Tongue (tissue), 1 donor: ENCODE measurements at regions not wholly inside any gene's neighbourhood (a gene's known extent, or its start where the extent isn't known, plus 50 kb on each side); places are given as distances from the start of the nearest gene placed in this dataset.
"Not testable (repeated sequence)": the region's sequence is repeated elsewhere in the genome, so short reads cannot be mapped to it uniquely, and the experiment has no call there.

Experiments used
- DNase-seq: peaks from one replicate; pipeline ENCODE4 v3.0.0-alpha.2; 2015

DNA sequence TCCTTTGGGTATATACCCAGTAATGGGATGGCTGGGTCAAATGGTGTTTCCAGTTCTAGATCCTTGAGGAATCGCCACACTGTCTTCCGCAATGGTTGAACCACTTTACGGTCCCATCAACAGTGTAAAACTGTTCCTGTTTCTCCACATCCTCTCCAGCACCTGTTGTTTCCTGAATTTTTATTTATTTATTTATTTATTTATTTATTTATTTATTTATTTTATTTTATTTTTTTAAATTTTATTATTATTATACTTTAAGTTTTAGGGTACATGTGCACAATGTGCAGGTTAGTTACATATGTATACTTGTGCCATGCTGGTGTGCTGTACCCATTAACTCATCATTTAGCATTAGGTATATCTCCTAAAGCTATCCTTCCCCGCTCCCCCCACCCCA, 456.0 kb downstream of the SEMA3D start:
- not testable (repeated sequence) for DNase-seq

DNA sequence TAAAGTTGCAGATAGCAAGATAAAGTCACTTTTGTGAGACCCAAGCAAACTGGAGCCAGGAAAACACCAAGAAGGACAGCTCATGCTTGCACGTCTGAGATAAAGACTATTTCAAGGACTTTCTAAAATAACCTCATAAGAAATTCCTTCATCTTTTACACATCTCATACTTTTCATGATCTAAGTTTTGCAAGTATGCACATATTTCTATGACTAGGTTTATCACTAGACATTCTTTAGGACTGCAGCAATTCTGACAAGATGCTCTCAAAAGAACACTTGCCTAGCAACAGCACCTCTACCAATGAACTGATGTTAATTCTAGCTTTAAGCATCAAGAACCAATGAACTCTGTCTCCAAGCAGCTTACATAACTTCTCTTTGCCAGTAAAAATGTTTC, 457.6 kb downstream of the SEMA3D start:
- no peak for DNase-seq

DNA sequence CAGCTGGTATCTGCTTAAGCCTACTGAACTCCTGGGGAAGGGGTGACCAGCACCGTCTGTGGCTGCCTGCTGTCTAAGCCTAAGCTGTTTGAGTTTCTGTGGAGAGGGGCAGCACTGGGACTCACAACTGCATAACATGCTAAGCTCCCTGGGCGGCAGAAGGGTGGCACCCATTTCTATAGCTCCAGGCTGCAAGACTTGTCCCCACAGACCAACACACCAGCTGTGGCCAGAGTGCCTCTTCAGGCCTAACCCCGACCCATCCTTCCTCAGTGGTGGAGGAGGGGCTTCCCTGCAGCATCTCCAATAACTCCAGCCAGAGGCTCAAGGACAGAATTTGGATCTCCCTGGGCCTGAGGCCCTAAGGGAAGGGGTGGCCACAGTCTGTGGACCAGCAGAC, 464.1 kb downstream of the SEMA3D start:
- no peak for DNase-seq

DNA sequence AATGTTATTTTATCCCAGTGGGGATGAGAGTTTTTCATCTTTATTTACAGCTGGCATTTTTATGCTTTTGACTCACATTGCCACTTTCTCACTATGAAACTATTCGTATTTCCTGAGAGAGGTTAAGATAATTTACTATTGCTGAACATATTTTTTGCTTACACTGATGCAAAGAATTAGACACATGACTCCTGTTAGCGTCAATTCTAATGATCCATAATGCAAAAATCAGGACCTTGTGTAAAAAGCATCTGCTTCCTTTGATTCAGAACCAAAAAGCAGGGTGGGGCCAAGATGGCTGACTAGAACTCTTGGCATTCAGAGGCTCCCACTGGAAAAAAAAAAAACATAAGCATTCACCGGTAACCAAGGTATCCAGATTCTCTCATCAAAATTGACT, 464.8 kb downstream of the SEMA3D start:
- DNase-seq = no peak

DNA sequence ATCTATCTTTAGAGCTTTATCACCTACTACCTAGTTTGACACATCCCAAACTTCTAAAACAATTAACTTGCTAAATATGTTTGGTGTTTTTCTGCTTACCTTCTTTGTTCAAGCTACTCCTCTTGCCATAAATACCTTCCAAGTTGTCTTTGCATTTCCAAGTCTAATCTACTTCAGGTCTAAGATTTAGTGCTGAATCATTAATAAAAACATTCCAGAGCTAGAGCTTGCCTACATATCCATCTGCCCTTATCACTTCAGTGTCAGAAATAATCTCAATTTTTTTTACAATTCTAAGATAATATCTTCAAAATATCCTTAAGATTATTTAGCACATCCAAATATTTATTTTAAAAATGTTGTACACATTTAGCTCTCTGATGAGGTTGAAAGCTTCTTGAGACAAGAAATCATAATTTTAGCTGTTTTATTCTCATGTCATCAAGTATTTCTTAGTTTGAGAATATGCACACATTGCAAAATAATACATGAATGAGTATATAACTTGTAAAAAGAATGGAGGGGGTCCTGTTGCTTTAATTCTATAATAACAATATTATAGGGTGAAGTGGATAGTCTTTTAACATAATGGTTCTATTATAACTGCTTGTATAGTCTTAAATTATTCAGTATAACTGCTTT, 466.3 kb downstream of the SEMA3D start:
- no peak for DNase-seq

DNA sequence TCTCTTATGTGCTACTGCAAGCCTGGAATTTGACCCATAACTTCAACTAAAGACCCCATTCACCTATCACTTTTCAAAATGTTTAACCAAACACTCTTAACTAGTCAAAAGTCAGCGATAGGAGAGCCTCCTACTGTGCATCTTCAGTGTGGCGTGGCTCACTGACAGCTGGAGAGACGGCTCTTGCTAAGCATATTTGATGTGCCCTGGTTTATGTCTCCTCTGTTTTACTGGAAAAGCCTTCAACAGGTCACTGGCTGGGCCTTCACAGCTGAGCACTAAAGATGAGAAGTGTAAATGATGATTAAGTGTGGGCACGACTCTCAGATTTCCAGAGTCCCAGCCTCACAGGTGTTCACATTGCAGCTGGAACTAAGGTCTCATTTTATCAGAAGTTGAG, 472.1 kb downstream of the SEMA3D start:
- DNase-seq = no peak

DNA sequence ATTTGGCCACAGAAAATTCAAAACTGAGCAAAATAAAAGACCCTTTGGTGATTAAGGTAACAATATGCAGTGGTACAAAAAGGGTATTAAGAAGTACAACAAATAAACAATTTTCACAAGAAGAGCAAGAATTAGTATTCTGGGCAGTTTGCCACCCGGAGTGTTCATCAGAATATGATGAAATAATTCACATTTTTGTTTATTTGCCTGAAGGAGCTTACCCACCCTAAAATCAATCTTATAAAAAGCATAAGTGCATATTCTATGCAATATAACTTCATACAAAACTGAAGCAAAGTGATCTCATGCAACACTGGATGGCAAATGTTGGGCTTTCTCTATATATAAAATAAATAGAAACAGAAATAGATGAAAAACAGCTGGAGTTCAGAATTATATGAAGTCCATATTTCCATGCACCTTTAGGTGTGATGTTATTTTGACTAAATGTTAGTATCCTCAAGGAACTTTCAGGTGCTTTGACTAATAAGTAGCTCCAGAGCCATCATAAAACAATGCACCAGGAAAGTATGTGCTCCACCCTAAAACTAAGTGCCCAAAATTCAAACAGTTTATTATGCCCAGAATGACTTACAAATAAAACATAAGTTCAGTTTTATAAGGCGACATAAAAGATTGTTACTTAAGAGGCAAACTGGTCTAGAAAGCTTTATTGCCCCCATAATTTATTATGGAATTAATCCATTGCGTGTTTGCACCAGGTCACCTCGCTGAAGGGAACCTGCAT, 474.3 kb downstream of the SEMA3D start:
- DNase-seq = no peak

DNA sequence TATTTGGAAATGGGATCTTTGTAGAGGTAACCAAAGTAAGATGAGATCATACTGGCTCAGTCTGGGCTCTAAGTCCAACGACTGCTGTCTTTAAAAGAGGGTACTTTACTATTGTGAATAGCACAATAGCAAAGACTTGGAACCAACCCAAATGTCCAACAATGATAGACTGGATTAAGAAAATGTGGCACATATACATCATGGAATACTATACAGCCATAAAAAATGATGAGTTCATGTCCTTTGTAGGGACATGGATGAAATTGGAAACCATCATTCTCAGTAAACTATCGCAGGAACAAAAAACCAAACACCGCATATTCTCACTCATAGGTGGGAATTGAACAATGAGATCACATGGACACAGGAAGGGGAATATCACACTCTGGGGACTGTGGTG, 476.3 kb downstream of the SEMA3D start:
- DNase-seq = not testable (repeated sequence)

DNA sequence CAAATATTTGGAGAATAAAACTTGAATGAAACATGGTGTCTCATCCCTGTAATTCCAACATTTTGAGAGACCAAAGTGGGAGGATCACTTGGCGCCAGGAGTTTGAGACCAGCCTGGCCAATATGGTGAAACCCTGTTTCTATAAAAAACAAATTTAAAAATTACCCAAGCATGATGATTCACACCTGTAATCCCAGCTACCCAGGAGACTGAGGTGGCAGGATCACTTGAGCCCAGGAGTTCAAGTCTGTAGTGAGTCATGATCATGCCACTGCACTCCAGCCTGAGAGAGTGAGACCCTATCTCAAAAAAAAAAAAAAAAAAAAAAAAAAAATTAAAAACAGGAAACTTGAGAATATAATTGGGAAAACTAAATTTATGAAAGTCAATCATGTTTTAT, 481.1 kb downstream of the SEMA3D start:
- no peak for DNase-seq

DNA sequence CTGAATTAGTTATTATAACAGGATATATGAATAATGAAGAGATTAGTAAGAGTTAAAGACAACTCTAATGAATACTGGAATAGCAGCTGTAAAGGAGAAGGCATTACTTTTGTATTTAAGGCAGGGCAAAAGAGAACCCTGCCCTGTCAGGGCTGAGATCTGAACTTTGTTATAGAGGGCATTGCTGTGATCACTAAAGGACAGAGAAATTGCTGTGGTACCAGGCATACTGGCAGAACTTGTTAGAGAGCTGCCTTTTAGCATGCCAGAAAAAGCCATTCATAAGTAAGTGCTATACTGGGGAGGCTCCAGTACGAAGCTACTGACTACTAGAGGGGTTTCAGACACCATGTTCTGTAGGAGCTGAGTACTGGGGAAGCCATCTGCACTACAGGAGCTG, 481.8 kb downstream of the SEMA3D start:
- no peak for DNase-seq

DNA sequence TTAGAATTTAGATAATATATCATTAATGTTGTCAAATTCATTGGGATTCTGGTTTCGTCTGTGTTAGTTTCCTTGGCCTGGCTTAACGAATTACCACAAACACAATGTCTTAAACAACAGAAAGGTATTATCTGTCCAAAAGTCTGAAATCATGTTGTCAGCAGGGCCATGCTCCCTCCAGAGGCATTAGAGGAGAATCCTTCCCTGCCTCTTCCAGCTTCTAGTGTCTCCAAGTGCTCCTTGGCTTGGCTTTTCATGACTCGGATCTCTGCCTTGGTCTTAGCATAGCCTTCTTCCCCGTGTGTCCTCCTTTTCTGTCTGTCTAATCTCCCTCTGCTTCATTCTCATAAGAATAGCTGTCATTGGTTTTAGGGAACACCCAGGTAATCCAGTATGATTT, 482.5 kb downstream of the SEMA3D start:
- no peak for DNase-seq

DNA sequence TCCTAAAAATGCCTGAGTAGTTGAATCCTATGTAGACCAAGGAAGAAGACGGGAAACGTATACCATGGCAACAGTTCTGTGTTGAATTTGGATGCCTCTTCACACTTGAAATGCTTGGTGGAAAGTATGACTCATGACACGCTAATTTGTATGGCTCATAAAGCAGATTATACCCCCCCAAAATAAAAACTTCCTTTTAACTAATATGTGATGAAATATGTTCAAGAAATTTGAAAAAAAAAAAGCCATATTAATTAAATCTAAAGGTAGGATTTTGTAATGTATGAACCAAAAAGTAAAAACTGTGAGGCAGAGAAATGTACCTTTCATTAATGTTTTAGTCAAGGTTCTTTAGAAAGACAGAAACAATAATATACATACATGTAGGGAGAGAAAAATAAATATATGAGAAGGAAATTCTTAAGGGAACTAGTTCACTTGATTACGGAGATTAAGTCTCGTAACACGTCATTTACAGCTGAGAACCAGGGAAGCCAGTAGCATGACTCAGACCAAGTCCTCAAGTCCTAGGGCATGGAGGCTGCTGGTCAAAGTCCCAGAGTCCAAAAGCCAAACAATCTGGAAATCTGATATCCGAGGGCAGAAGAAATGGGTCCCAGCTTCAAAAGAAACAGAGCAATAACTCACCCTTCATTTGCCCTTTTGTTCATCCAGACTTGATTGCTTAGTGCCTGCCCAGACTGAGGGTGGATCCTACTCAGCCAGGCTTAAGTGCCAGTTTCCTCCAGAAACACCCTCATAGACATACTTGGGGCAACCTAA, 485.1 kb downstream of the SEMA3D start:
- DNase-seq = peak; percentile 89

DNA sequence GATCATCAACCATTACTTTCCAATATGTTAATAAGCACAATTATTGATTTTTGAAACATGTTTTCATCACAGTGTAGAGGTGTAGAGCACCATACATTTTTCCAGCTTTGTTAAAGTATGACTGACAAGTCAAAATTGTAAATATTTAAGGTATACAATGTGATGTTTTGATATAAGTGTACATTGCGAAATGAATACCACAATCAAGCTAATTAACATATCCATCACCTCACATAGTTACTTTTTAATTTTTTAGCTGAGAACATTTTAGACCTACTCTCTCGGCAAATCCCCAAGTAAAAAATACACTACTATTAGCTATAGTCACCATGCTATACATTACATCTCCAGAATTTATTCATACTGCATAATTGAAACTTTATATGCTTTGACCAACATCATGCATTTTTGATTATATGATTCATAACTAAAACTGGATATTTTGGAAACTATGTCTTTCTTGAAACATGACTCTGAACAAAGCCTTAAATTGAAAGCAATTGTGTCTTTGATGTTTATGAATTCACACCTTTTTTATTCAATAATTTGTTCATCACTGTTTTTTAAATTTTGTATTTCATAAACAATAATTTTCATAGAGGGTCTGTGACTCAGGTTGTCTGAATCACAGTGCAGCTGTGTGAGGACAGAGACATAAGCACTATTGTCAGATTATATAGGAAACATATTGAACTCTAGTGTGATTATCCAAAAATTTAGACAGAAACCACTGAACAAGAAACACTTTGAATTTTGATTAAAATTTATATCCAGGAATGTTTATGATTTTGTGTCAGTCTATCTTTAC, 486.1 kb downstream of the SEMA3D start:
- DNase-seq = peak; percentile 23

DNA sequence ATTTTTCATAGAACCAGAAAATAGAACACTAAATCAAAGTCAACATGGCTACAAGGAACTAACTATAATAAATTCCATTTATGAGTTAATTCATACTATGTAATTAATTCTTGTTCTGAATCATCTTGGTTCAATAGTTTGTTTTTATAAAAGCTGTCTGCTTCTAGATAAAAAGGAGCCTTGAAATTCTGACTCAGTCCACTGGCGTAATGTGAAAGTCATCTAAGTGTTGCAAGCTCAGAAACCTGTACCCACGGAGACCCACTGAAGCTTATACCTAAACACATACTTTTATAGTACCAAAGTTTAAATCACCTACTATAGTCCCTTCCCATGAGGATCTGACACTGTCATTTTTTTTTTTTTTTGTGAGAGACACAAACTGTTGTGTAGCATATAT, 489.4 kb downstream of the SEMA3D start:
- DNase-seq = no peak

DNA sequence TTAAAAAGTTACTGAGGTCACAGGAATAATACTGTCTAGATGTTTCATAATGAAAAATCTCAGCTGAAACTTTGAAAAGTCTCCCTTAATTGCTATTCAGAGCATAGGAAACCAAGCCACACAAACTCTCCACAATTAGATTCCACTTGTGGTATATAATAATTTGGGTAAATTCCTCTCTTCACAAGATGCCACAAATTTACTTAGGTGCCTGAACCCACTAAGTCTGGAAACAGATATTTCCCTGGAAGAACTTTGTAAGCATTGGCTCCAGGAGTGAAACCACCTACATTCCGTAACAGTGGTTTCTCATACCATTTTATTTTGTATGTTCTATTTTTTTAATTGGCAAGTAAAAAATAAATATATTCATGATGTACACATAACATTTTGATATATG, 493.4 kb downstream of the SEMA3D start:
- no peak for DNase-seq

DNA sequence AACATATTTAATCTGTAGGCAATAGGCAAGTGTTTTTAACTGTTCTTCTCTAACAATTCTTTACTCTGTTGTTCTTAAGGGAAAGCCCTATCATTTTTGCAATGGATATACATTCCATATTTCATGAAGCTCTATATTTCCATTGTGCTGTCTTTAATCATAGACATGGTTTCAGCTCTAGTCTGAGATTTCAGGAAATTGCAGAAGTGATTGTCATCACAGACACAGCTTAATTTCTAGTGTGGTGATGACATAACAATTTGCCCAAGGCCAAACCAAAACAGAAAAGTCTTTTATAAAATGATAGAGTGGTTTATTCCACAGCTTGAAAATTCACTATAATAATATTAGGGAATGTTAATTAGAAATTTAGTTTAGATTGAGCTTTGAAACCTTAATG, 494.1 kb upstream of the SEMA3A start:
- no peak for DNase-seq

DNA sequence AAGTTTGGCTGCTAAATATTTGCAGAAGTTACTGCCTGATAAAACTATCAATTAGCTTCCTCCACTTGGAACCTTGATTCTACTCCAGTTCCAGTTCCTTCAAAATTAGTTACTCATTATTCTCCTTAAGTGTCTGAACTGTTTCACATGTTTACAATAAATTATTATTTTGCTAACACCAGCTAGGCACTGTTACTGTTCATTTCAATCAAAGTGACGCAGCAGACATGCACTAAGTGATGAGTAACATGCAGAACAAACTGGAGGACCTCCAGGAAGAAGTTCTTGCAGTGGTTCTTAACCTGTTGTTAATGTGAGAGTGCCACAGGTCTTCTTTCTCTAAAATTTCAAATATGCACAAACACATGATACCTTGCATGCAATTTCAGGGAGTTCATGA, 491.8 kb upstream of the SEMA3A start:
- DNase-seq = no peak

DNA sequence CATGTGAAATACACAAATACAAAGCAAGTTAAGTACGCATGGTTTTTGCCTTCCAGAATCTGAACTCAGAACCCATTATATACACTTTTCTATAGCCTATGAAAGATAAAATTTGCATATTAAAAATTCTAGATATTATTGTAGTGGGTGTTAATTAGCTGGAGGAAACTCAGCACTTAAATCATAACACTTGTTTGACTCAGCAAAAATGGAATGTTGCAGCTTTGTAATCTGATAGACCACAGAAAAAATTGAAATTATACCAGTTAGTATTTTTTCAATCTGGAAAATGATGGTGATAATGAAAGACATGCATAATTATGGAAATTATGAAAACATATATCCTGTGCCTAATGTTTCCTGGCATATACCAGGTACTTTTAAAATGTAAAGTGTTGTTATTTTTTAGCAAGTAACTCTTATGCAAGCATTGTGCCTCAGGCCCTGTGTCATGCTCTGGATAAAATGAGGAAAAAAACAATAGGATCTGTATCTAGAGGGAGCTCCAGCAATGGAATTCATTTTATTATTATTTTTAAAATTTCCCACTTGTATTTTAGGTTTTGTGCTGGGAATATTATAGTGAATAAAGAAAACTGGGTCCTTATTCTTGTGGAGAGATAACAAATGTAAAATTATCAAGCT, 490.4 kb upstream of the SEMA3A start:
- DNase-seq = no peak

DNA sequence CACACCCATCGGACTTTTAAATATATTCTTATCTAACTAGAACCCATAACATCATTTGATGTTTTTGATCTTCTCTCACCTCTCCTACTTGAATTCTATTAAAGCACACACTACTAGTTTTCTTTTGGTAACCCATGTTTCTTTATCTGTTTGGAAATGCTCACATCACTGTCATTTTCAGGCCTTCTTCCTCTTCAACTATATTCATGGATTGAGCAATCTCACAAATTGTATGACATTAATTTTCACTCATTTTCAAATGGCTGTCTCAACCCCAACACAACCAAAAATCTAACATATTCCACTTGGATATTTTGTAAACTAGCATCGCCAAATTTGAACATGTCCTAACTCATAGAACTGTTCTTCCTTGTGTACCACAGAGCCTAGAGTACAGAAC, 488.0 kb upstream of the SEMA3A start:
- no peak for DNase-seq

DNA sequence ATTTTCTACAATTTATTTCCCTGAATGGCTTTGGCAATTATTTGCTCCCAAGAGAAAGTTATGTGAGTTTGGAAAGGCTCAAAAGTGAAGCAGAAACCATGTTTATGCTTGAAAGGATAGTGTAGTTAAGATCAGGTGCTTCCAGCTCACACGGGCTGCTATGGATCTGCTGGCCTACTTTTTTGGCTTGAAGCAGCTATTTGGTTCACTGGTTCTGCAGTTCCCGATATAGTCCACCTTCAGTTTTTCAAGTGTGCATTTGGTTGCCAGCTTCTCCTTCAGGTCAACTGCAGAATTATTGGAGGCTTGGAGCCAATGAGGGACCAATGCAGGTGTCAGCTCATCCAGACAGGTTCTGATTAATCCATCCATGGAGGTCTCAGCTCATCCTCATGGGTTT, 484.3 kb upstream of the SEMA3A start:
- no peak for DNase-seq

DNA sequence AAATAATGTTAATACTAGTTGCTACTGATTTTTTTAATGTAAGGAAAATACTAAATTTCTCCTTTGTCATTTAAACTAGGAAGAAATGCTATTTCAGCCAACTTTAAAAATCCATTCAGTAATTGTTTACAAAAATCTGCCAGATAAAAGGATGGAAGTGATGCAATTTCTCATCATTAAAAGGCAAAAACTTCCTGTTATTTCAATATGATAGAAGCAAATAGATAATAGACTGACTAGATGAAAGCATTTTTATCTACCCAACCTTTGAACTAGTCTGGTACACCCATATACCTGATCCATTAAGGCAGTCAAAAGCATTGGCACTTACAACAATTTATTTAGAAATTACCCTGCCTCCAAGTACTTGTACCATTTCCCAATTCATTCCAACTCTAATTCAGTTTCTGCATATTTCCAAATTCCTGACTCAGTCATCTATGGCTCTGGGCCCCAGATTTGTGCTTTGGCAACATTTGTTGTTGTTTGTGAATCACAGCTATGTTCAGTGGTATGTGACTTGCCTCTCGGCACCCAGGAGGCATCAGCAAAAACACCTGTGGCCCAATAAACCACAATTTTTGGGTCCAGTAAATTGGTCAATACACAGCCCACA, 482.6 kb upstream of the SEMA3A start:
- DNase-seq = no peak

DNA sequence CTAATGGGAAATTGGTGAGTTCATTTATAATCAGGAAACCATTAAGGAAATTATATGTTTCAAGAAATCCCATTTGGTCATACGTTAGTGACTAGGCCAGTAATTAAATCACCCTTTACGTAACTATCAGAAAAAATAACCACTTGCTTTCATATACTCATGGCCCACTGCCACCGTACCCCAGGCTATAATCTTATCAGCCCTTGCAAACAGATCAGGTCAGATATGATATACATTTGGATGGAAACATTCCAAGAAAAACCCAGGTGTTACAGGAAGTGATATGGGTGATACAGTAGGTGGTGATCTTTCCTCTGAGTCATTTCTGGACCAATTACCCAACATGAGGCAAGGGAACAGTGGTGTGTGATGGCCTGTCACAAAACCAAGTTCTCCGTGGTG, 481.0 kb upstream of the SEMA3A start:
- no peak for DNase-seq
